ENCODE measurements at regions not wholly inside any gene's neighbourhood (a gene's known extent, or its start where the extent isn't known, plus 50 kb on each side); places are given as distances from the start of the nearest gene placed in this dataset.

- Mint-ChIP-seq H3K36me3 (no peaks in the 10 kb centered on the region), H3K4me1 (no peaks in the 10 kb centered on the region), H3K9me3 (peaks cover 0 to 14% (median 5%) of the 10 kb centered on the region in 7 donors), H3K27me3 (ENCODE audit: low read depth in 3 of 3) (peaks cover 0 to 2% (median 0%) of the 10 kb centered on the region in 3 donors), H3K4me3 (no peak overlapping the region), H3K27ac (no peak overlapping the region)
- Histone ChIP-seq H3K4me2 (replicated peaks; ENCODE audit: extremely low read depth, low read length, poor library complexity, severe bottlenecking) (no peak overlapping the region), H3K9me3 (replicated peaks in 1 of 2; ENCODE audit: control insufficient read depth in 1 of 2, insufficient read depth in 1 of 2, low read length in 2 of 2) (peaks cover 5 to 7% of the 10 kb centered on the region in 2 donors), H3K9ac (ENCODE audit: insufficient read depth, low read length, poor library complexity, severe bottlenecking) (no peak overlapping the region), H2AFZ (ENCODE audit: insufficient read depth, low read depth, low read length, poor library complexity, severe bottlenecking) (no peak overlapping the region), H4K20me1 (ENCODE audit: insufficient read depth, low read length) (no peaks in the 10 kb centered on the region), H3K36me3 (replicated peaks in 1 of 2; ENCODE audit: control insufficient read depth in 1 of 2, insufficient read depth in 2 of 2, low read length in 2 of 2) (no peaks in the 10 kb centered on the region), H3K27ac (ENCODE audit: low read depth in 1 of 2, low read length in 2 of 2) (no peak overlapping the region), H3K27me3 (ENCODE audit: control insufficient read depth in 2 of 2, insufficient read depth in 2 of 2, low read length in 2 of 2) (no peaks in the 10 kb centered on the region), H3K4me3 (replicated peaks in 1 of 3; ENCODE audit: low read depth in 2 of 3, low read length in 3 of 3) (no peak overlapping the region), H3K79me2 (ENCODE audit: insufficient read depth, low read length) (no peaks in the 10 kb centered on the region), H3K4me1 (ENCODE audit: control insufficient read depth in 1 of 2, insufficient read depth in 2 of 2, low read length in 2 of 2) (no peaks in the 10 kb centered on the region)
- 100% methylated on average over 1 of the region's 1 CpG for WGBS (ENCODE audit: insufficient coverage)
- TF ChIP-seq CTCF (IDR thresholded peaks at IDR 0.05), result no peak
- no peak for DNase-seq
- intact Hi-C loops (cut with micrococcal nuclease), result no loop called here
These were observed 1235.0 kb upstream of the ADGRL4 start for GRCh38 chr1:80241566-80241965.

- Histone ChIP-seq H3K4me2 (replicated peaks; ENCODE audit: extremely low read depth, low read length, poor library complexity, severe bottlenecking) (no peak overlapping the region), H3K9me3 (replicated peaks in 1 of 2; ENCODE audit: control insufficient read depth in 1 of 2, insufficient read depth in 1 of 2, low read length in 2 of 2) (peaks cover 0 to under 1% of the 10 kb centered on the region in 2 donors), H3K4me1 (ENCODE audit: control insufficient read depth in 1 of 2, insufficient read depth in 2 of 2, low read length in 2 of 2) (no peaks in the 10 kb centered on the region), H3K79me2 (ENCODE audit: insufficient read depth, low read length) (no peaks in the 10 kb centered on the region), H3K36me3 (replicated peaks in 1 of 2; ENCODE audit: control insufficient read depth in 1 of 2, insufficient read depth in 2 of 2, low read length in 2 of 2) (no peaks in the 10 kb centered on the region), H3K27ac (ENCODE audit: low read depth in 1 of 2, low read length in 2 of 2) (no peak overlapping the region), H3K27me3 (ENCODE audit: control insufficient read depth in 2 of 2, insufficient read depth in 2 of 2, low read length in 2 of 2) (no peaks in the 10 kb centered on the region), H3K4me3 (replicated peaks in 1 of 3; ENCODE audit: low read depth in 2 of 3, low read length in 3 of 3) (no peak overlapping the region), H2AFZ (ENCODE audit: insufficient read depth, low read depth, low read length, poor library complexity, severe bottlenecking) (no peak overlapping the region), H3K9ac (ENCODE audit: insufficient read depth, low read length, poor library complexity, severe bottlenecking) (no peak overlapping the region), H4K20me1 (ENCODE audit: insufficient read depth, low read length) (no peaks in the 10 kb centered on the region)
- Mint-ChIP-seq H3K4me1 (no peaks in the 10 kb centered on the region), H3K4me3 (no peak overlapping the region), H3K27ac (no peak overlapping the region), H3K27me3 (ENCODE audit: low read depth in 3 of 3) (peaks cover 0 to 5% (median 0%) of the 10 kb centered on the region in 3 donors), H3K9me3 (peaks cover 0 to 4% (median 0%) of the 10 kb centered on the region in 7 donors), H3K36me3 (no peaks in the 10 kb centered on the region)
- TF ChIP-seq CTCF (IDR thresholded peaks at IDR 0.05), result no peak
- DNase-seq, result no peak
- intact Hi-C loops (cut with micrococcal nuclease), result no loop called here
- WGBS (ENCODE audit: insufficient coverage), result 82% methylated on average over 1 of the region's 2 CpGs
These were observed 1219.0 kb upstream of the ADGRL4 start for GRCh38 chr1:80225510-80225909.
